ENCODE measurements at regions not wholly inside any gene's neighbourhood (a gene's known extent, or its start where the extent isn't known, plus 50 kb on each side); places are given as distances from the start of the nearest gene placed in this dataset.

DNA sequence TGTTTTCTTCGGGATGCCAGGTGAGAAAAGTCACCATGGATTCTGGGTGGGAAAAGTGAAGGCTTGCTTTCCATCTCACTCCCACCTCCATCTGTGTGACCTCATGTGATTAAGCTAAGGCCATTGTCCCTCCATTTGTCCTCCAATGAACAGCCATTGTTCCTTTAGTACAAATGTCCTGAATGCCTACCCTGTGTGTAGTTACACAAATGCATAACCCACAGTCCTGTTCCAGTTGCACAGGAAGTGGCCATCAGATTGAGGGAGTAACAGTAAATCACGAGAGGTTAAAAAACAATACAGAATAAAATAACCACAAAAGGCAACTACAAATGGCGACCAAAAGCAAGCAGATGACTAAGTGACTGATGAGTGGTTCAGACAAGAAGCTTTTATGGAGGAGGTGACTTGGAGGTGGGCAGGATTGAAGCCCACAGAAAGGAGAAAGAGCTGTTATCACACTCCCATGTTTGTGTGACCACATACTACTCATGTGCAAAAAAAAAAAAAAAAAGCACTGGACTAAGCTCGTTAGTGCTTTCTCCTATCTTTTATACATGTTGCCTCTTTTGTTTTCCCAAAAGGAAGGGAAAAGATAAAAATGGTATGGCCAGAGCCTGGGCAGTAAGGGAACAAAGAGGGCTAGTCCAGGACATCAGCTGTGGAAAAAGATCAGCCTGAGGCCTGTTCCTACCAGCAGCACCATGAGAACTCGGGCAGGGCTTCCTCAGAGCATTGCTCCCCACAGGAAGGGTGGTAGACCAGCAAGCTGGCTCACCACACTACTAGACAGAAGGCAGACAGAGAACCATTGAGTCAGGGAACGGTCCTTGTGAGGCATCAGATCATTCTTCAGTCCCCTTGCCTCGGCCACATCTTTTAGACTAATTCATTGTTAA, 111.0 kb downstream of the TFAP2A start (continued):
- no peak for TF ChIP-seq YY1 (IDR thresholded peaks at IDR 0.05; ENCODE audit: extremely low read depth, insufficient replicate concordance, low read depth, low read length)
- TF ChIP-seq ZFX (IDR thresholded peaks at IDR 0.05): no peak
- no peak for TF ChIP-seq EZH2 (IDR thresholded peaks at IDR 0.05)
- no peak for TF ChIP-seq POLR2A (IDR thresholded peaks at IDR 0.05; ENCODE audit: borderline replicate concordance, extremely low read depth, insufficient read depth, insufficient read length)
- no peak for TF ChIP-seq CEBPB (IDR thresholded peaks at IDR 0.05; ENCODE audit: low read depth)
- TF ChIP-seq SRF (IDR thresholded peaks at IDR 0.05; ENCODE audit: low read depth): no peak
- no peak for TF ChIP-seq RAD21 (IDR thresholded peaks at IDR 0.05; ENCODE audit: low read depth)
- TF ChIP-seq ZNF274 (IDR thresholded peaks at IDR 0.05; ENCODE audit: low read depth, low read length): no peak

- no TSS peak for BruUV-seq (replicated peaks)
- ChIA-PET CTCF (no interaction called here), POLR2A (no interaction called here), RAD21 (ENCODE audit: low non-redundant PET in 1 of 2, low total read pairs in 2 of 2, uncharacterized antibody in 2 of 2, unreplicated experiment in 2 of 2) (no interaction called here)
- DNase-seq (ENCODE audit: low read depth, low spot score): no peak
- no peaks in the 10 kb centered on the region for H3K9me3 ChIP-seq (ENCODE audit: control insufficient read depth in 1 of 2, insufficient read depth in 1 of 2, low read depth in 1 of 2, low read length in 2 of 2)
- no peak overlapping the region for H3K4me3 ChIP-seq (replicated peaks in 1 of 2; ENCODE audit: low read depth in 1 of 2, low read length in 2 of 2)
- intact Hi-C loops (cut with micrococcal nuclease): no loop called here
- no peak overlapping the region for H3K27ac ChIP-seq (ENCODE audit: low read depth, low read length)
- H3K36me3 ChIP-seq (ENCODE audit: control insufficient read depth in 1 of 2, insufficient read depth in 2 of 2, low read length in 2 of 2): no peaks in the 10 kb centered on the region
- no peaks in the 10 kb centered on the region for H3K79me2 ChIP-seq (ENCODE audit: insufficient read depth, low read length)
- no peaks in the 10 kb centered on the region for H4K20me1 ChIP-seq (ENCODE audit: insufficient read depth)
- H3K4me1 ChIP-seq (ENCODE audit: control insufficient read depth in 1 of 2, insufficient read depth in 2 of 2, low read length in 2 of 2): peaks cover 3 to 9% of the 10 kb centered on the region in 2 experiments; a peak in 3 of 4 replicates
- H3K27me3 ChIP-seq (ENCODE audit: insufficient read depth, low read length): no peaks in the 10 kb centered on the region
- TF ChIP-seq RAD21 (IDR thresholded peaks at IDR 0.05; ENCODE audit: low read depth) (no peak), EZH2phosphoT487 (IDR thresholded peaks at IDR 0.05; ENCODE audit: borderline replicate concordance) (no peak), CEBPB (IDR thresholded peaks at IDR 0.05; ENCODE audit: low read depth) (no peak), ZNF274 (IDR thresholded peaks at IDR 0.05; ENCODE audit: low read depth, low read length) (no peak), SIN3A (IDR thresholded peaks at IDR 0.05; ENCODE audit: low read depth) (no peak), YY1 (IDR thresholded peaks at IDR 0.05; ENCODE audit: extremely low read depth, insufficient replicate concordance, low read depth, low read length) (no peak), EGR1 (IDR thresholded peaks at IDR 0.05; ENCODE audit: low read depth) (no peak), TCF7L2 (IDR thresholded peaks at IDR 0.05; ENCODE audit: borderline replicate concordance, extremely low read depth, insufficient read depth, insufficient read length) (no peak), JUND (IDR thresholded peaks at IDR 0.05) (no peak), CBX3 (IDR thresholded peaks at IDR 0.05; ENCODE audit: low read depth) (no peak), FOSL1 (IDR thresholded peaks at IDR 0.05; ENCODE audit: low read depth) (no peak)
- TF ChIP-seq, protein P1, sequence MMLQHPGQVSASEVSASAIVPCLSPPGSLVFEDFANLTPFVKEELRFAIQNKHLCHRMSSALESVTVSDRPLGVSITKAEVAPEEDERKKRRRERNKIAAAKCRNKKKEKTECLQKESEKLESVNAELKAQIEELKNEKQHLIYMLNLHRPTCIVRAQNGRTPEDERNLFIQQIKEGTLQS (IDR thresholded peaks at IDR 0.05): no peak
- TF ChIP-seq, protein P2, sequence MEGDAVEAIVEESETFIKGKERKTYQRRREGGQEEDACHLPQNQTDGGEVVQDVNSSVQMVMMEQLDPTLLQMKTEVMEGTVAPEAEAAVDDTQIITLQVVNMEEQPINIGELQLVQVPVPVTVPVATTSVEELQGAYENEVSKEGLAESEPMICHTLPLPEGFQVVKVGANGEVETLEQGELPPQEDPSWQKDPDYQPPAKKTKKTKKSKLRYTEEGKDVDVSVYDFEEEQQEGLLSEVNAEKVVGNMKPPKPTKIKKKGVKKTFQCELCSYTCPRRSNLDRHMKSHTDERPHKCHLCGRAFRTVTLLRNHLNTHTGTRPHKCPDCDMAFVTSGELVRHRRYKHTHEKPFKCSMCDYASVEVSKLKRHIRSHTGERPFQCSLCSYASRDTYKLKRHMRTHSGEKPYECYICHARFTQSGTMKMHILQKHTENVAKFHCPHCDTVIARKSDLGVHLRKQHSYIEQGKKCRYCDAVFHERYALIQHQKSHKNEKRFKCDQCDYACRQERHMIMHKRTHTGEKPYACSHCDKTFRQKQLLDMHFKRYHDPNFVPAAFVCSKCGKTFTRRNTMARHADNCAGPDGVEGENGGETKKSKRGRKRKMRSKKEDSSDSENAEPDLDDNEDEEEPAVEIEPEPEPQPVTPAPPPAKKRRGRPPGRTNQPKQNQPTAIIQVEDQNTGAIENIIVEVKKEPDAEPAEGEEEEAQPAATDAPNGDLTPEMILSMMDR (IDR thresholded peaks at IDR 0.05 in 2 of 3, conservative IDR thresholded peaks at IDR 0.05 in 1 of 3; ENCODE audit: borderline replicate concordance in 1 of 3, insufficient read depth in 1 of 3, low read depth in 2 of 3, low read length in 2 of 3): no peak
- ATAC-seq: no peak
- no peak overlapping the region for H3K9ac ChIP-seq (ENCODE audit: low read length)
- H3K4me2 ChIP-seq (ENCODE audit: low read length): no peak overlapping the region
- no peaks in the 10 kb centered on the region for H3K9me2 ChIP-seq (ENCODE audit: insufficient read depth)
- no peak overlapping the region for H2AFZ ChIP-seq (ENCODE audit: low read depth, low read length, poor library complexity, severe bottlenecking)
Observed at GRCh38 chr6:10302566-10303235, 112.2 kb downstream of the TFAP2A start.
